RWPE2 (cell line): ENCODE measurements at regions not wholly inside any gene's neighbourhood (a gene's known extent, or its start where the extent isn't known, plus 50 kb on each side); places are given as distances from the start of the nearest gene placed in this dataset.

Experiments
- ATAC-seq: fragments of 200-7000 bp; cut with Tn5 transposase; 3 replicates; pipeline ENCODE4 v1.9.1; 2021; ENCODE audit warnings: low read depth
- DNase-seq: peaks from one replicate; pipeline ENCODE4 v3.0.0-alpha.2; 2020; ENCODE audit warnings: low spot score
- H3K27ac ChIP-seq: fragments of 450-650 bp; 2 replicates; pipeline ENCODE4 v1.5.1; 2017; ENCODE audit warnings: mild to moderate bottlenecking; ENCODE audit not compliant: poor library complexity, severe bottlenecking
- H3K27me3 ChIP-seq: fragments of 250-450 bp; sonication (Bioruptor Pico); 2 replicates; pipeline ENCODE4 v1.5.1; 2021; ENCODE audit warnings: mild to moderate bottlenecking, moderate library complexity; ENCODE audit not compliant: insufficient read depth, poor library complexity, severe bottlenecking
- H3K36me3 ChIP-seq: fragments of 250-450 bp; sonication (Bioruptor Pico); 2 replicates; pipeline ENCODE4 v1.5.1; 2020; ENCODE audit warnings: low read depth, mild to moderate bottlenecking, moderate library complexity
- H3K4me1 ChIP-seq: fragments of 250-450 bp; sonication (Bioruptor Pico); 2 replicates; pipeline ENCODE4 v1.5.1; 2021; ENCODE audit warnings: mild to moderate bottlenecking, moderate library complexity; ENCODE audit not compliant: insufficient read depth, poor library complexity, severe bottlenecking
- H3K4me3 ChIP-seq: fragments of 250-450 bp; sonication (Bioruptor Pico); 2 replicates; pipeline ENCODE4 v1.5.1; 2021; ENCODE audit warnings: mild to moderate bottlenecking, moderate library complexity; ENCODE audit not compliant: severe bottlenecking
- H3K9me3 ChIP-seq: fragments of 250-450 bp; sonication (Bioruptor Pico); 2 replicates; pipeline ENCODE4 v1.5.1; 2021; ENCODE audit warnings: mild to moderate bottlenecking, moderate library complexity; ENCODE audit not compliant: severe bottlenecking
- CTCF ChIP-seq: fragments of 450-650 bp; IDR thresholded peaks from one replicate; pipeline ENCODE4 v1.5.1; 2017; ENCODE audit warnings: mild to moderate bottlenecking, moderate library complexity; ENCODE audit not compliant: poor library complexity, severe bottlenecking

GRCh38 chr5:93092349-93093105, 488.5 kb downstream of the NR2F1-AS1 start:
- Histone ChIP-seq H3K27ac (no peak overlapping the region), H3K9me3 (no peaks in the 10 kb centered on the region), H3K4me3 (no peak overlapping the region), H3K27me3 (no peaks in the 10 kb centered on the region), H3K36me3 (no peaks in the 10 kb centered on the region), H3K4me1 (no peaks in the 10 kb centered on the region)
- TF ChIP-seq CTCF: peak; percentile 84
- ATAC-seq: peak; percentile 71; the same call in 2 of the 3 replicates
- no peak for DNase-seq

- Histone ChIP-seq H3K27me3 (no peaks in the 10 kb centered on the region), H3K9me3 (no peaks in the 10 kb centered on the region), H3K4me3 (no peak overlapping the region), H3K4me1 (no peaks in the 10 kb centered on the region), H3K27ac (no peak overlapping the region), H3K36me3 (no peaks in the 10 kb centered on the region)
- no peak for ATAC-seq
- TF ChIP-seq CTCF: no peak
- DNase-seq: no peak
Measured at GRCh38 chr5:93090698-93091097, 490.3 kb downstream of the NR2F1-AS1 start.

- H3K27ac ChIP-seq: no peak overlapping the region
- H3K4me1 ChIP-seq: no peaks in the 10 kb centered on the region
- ATAC-seq (no peak), DNase-seq (no peak)
- no peak for TF ChIP-seq CTCF
- no peaks in the 10 kb centered on the region for H3K36me3 ChIP-seq
- H3K9me3 ChIP-seq: no peaks in the 10 kb centered on the region
- no peak overlapping the region for H3K4me3 ChIP-seq
- H3K27me3 ChIP-seq: no peaks in the 10 kb centered on the region
Measured at GRCh38 chr5:93088592-93089389, 492.2 kb downstream of the NR2F1-AS1 start.

- H3K36me3 ChIP-seq: no peaks in the 10 kb centered on the region
- DNase-seq: no peak
- no peaks in the 10 kb centered on the region for H3K4me1 ChIP-seq
- no peaks in the 10 kb centered on the region for H3K9me3 ChIP-seq
- H3K4me3 ChIP-seq: no peak overlapping the region
- ATAC-seq: no peak
- H3K27ac ChIP-seq: no peak overlapping the region
- H3K27me3 ChIP-seq: no peaks in the 10 kb centered on the region
- no peak for TF ChIP-seq CTCF
Measured at GRCh38 chr5:93087326-93087725, 493.7 kb downstream of the NR2F1-AS1 start.

- DNase-seq: no peak
Measured at GRCh38 chr5:93082981-93083380, 498.0 kb downstream of the NR2F1-AS1 start.

More at GRCh38 chr5:93082981-93083380, 498.0 kb downstream of the NR2F1-AS1 start:
- Histone ChIP-seq H3K4me1 (peaks cover 16% of the 10 kb centered on the region), H3K27ac (no peak overlapping the region), H3K4me3 (no peak overlapping the region), H3K27me3 (no peaks in the 10 kb centered on the region), H3K36me3 (no peaks in the 10 kb centered on the region), H3K9me3 (no peaks in the 10 kb centered on the region)
- no peak for ATAC-seq
- no peak for TF ChIP-seq CTCF
